ENCODE measurements at regions not wholly inside any gene's neighbourhood (a gene's known extent, or its start where the extent isn't known, plus 50 kb on each side); places are given as distances from the start of the nearest gene placed in this dataset.

GRCh38 chr10:111486346-111486745, 409.5 kb downstream of the ADRA2A start:
- Histone ChIP-seq H3K27me3 (no peaks in the 10 kb centered on the region), H3K9me3 (peaks cover 0 to 41% of the 10 kb centered on the region in 2 donors), H3K36me3 (no peaks in the 10 kb centered on the region), H3K4me3 (no peak overlapping the region), H3K27ac (no peak overlapping the region), H3K4me1 (no peaks in the 10 kb centered on the region)
- TF ChIP-seq CTCF (IDR thresholded peaks at IDR 0.05), result no peak
- ATAC-seq (no peak), DNase-seq (no peak)
- intact Hi-C loops (cut with DNase I), result no loop called here

GRCh38 chr10:111488668-111489067, 411.8 kb downstream of the ADRA2A start:
- no peak for DNase-seq
- H3K9me3 ChIP-seq, result peaks cover 0 to 62% of the 10 kb centered on the region in 2 donors
- no peak for ATAC-seq
- intact Hi-C loops (cut with DNase I), result no loop called here
- H3K4me1 ChIP-seq, result no peaks in the 10 kb centered on the region
- H3K27ac ChIP-seq, result no peak overlapping the region
- no peaks in the 10 kb centered on the region for H3K36me3 ChIP-seq
- no peak overlapping the region for H3K4me3 ChIP-seq
- TF ChIP-seq CTCF (IDR thresholded peaks at IDR 0.05), result no peak
- no peaks in the 10 kb centered on the region for H3K27me3 ChIP-seq

- peaks cover 0 to 62% of the 10 kb centered on the region in 2 donors for H3K9me3 ChIP-seq
These were observed 414.3 kb downstream of the ADRA2A start for GRCh38 chr10:111491154-111491553.

GRCh38 chr10:111493024-111493625, 416.3 kb downstream of the ADRA2A start:
- Histone ChIP-seq H3K4me1 (no peaks in the 10 kb centered on the region), H3K27ac (no peak overlapping the region), H3K9me3 (peaks cover 0 to 52% of the 10 kb centered on the region in 2 donors), H3K27me3 (no peaks in the 10 kb centered on the region), H3K4me3 (no peak overlapping the region), H3K36me3 (no peaks in the 10 kb centered on the region)
- TF ChIP-seq CTCF (IDR thresholded peaks at IDR 0.05), result no peak
- no peak for DNase-seq
- ATAC-seq, result no peak
- intact Hi-C loops (cut with DNase I), result no loop called here

More at GRCh38 chr10:111491154-111491553, 414.3 kb downstream of the ADRA2A start:
- H3K4me3 ChIP-seq, result no peak overlapping the region
- no peak for DNase-seq
- intact Hi-C loops (cut with DNase I), result no loop called here
- TF ChIP-seq CTCF (IDR thresholded peaks at IDR 0.05), result no peak
- H3K36me3 ChIP-seq, result no peaks in the 10 kb centered on the region
- H3K4me1 ChIP-seq, result no peaks in the 10 kb centered on the region
- no peak overlapping the region for H3K27ac ChIP-seq
- no peak for ATAC-seq
- H3K27me3 ChIP-seq, result no peaks in the 10 kb centered on the region

GRCh38 chr10:111498560-111498959, 421.7 kb downstream of the ADRA2A start:
- no peak overlapping the region for H3K27ac ChIP-seq
- intact Hi-C loops (cut with DNase I), result no loop called here
- no peaks in the 10 kb centered on the region for H3K27me3 ChIP-seq
- no peak for TF ChIP-seq CTCF (IDR thresholded peaks at IDR 0.05)
- ATAC-seq, result no peak
- no peak for DNase-seq
- H3K36me3 ChIP-seq, result no peaks in the 10 kb centered on the region
- H3K4me1 ChIP-seq, result no peaks in the 10 kb centered on the region
- peaks cover 0 to 7% of the 10 kb centered on the region in 2 donors for H3K9me3 ChIP-seq
- no peak overlapping the region for H3K4me3 ChIP-seq
